GM21447 (cell line): ENCODE measurements at regions not wholly inside any gene's neighbourhood (a gene's known extent, or its start where the extent isn't known, plus 50 kb on each side); places are given as distances from the start of the nearest gene placed in this dataset.
"Not testable (repeated sequence)": the region's sequence is repeated elsewhere in the genome, so short reads cannot be mapped to it uniquely, and the experiment has no call there.

Source experiments
- ATAC-seq: cut with Tn5 transposase; IDR thresholded peaks from one replicate; pipeline ENCODE4 v1.9.1; 2021; ENCODE audit not compliant: unreplicated experiment

GRCh38 chr1:242826701-242827336 is 302.3 kb upstream of the PLD5 start:
- ATAC-seq, result no peak

- ATAC-seq, result no peak
Measured at GRCh38 chr1:242824435-242824834, 299.9 kb upstream of the PLD5 start.

- ATAC-seq, result peak; percentile 98
Measured at GRCh38 chr1:242813490-242814091, 289.1 kb upstream of the PLD5 start.

- ATAC-seq, result no peak
Measured at GRCh38 chr1:242811092-242811840, 286.8 kb upstream of the PLD5 start.

- ATAC-seq, result no peak
Measured at GRCh38 chr1:242806324-242806723, 281.8 kb upstream of the PLD5 start.

GRCh38 chr1:242805360-242805759 is 280.9 kb upstream of the PLD5 start:
- not testable (repeated sequence) for ATAC-seq

GRCh38 chr1:242802973-242803372 is 278.5 kb upstream of the PLD5 start:
- ATAC-seq, result no peak

- peak; percentile 73 for ATAC-seq
Measured at GRCh38 chr1:242800521-242800920, 276.0 kb upstream of the PLD5 start.

GRCh38 chr1:242797856-242798255 is 273.4 kb upstream of the PLD5 start:
- no peak for ATAC-seq

GRCh38 chr1:242788771-242789170 is 264.3 kb upstream of the PLD5 start:
- peak; percentile 75 for ATAC-seq

GRCh38 chr1:242787968-242788367 is 263.5 kb upstream of the PLD5 start:
- ATAC-seq, result no peak

GRCh38 chr1:242784807-242785206 is 260.3 kb upstream of the PLD5 start:
- no peak for ATAC-seq

GRCh38 chr1:242784084-242784483 is 259.6 kb upstream of the PLD5 start:
- ATAC-seq, result peak; percentile 71

GRCh38 chr1:242774256-242774655 is 249.8 kb upstream of the PLD5 start:
- ATAC-seq, result no peak

GRCh38 chr1:242770366-242770765 is 245.9 kb upstream of the PLD5 start:
- ATAC-seq, result no peak

GRCh38 chr1:242764161-242764560 is 239.7 kb upstream of the PLD5 start:
- no peak for ATAC-seq

GRCh38 chr1:242761556-242761955 is 237.1 kb upstream of the PLD5 start:
- no peak for ATAC-seq

GRCh38 chr1:242754926-242755325 is 230.4 kb upstream of the PLD5 start:
- ATAC-seq, result no peak

- no peak for ATAC-seq
Measured at GRCh38 chr1:242754125-242754524, 229.6 kb upstream of the PLD5 start.

GRCh38 chr1:242747233-242747632 is 222.7 kb upstream of the PLD5 start:
- ATAC-seq, result no peak

- no peak for ATAC-seq
Measured at GRCh38 chr1:242745079-242745478, 220.6 kb upstream of the PLD5 start.
